ENCODE measurements at regions not wholly inside any gene's neighbourhood (a gene's known extent, or its start where the extent isn't known, plus 50 kb on each side); places are given as distances from the start of the nearest gene placed in this dataset.

DNA sequence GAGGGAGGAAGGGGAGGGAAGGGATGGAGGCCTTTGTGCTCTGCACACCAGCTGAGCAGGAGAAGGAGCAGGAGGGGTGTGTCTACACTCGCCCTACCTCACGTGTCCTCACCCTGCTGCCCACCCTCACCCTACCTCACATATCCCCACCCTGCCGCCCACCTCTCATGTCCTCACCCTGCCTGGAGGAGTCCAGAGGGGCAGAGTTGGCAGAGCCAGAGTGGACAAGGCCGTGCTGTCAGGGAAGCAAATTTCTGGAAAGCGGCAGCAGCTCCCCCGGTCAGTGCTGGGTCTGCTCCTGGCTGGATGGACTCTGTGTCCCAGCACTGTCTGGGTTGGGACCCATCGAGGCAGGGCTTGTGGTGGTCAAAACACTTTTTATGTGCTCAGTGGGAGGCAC, 799.6 kb downstream of the BRD1 start:
- DNase-seq, result no peak

DNA sequence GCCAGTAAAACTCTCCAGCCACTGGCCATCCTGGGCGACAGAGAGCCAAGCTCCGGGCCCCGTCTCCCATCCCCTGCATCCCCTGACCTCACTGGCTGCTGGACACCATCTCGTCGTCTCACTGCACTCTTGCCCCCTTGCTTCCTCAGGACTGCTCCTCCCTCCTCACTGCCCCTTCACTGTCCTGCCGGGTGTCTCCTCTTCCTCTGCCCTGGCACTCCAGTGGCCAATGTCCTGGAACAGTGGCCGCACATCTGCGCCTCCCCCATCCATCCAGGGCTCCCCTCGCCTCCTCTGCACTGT, 800.4 kb downstream of the BRD1 start:
- no peak for DNase-seq

DNA sequence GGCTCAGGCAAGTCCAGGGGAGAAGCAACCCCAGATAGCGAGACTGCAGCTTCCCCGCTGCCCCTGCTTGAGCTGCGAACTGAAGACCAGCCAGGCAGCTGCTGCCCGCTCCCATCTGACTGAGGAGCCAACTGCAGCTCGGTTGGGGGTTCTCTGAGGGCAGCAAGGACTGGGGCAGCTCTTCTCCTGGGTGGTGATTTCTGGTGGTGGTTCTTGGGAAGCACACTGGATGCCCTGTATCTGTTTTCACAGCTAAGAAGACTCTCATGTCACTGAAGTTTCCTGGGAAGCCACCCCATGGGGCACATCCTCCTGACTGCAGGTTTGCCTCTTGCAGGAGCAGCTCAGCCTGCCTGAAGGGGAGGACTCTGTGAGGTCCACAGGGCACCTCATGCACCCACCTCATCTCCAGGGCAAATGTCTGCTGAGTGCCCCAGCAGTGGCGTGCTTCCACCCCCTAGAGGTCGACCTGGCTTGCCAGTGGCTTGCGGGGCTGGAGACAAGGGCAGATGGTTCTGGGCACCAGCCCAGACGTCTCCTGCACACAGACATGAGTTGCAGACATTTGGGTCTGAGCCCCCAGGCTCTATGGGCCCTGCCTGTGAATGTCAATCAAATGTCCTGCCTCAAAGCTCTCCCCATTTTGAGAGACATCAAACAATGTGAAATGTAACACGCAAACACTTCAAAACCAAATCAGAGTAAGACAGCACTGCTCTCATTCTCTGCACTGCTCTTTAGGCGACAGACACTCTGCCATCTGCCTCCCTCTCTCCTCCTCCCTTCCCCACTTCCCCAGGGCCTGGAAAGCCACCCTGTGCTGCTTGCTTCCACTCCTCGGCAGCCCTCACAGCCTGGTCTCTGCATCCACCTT, 800.9 kb downstream of the BRD1 start:
- DNase-seq, result no peak

DNA sequence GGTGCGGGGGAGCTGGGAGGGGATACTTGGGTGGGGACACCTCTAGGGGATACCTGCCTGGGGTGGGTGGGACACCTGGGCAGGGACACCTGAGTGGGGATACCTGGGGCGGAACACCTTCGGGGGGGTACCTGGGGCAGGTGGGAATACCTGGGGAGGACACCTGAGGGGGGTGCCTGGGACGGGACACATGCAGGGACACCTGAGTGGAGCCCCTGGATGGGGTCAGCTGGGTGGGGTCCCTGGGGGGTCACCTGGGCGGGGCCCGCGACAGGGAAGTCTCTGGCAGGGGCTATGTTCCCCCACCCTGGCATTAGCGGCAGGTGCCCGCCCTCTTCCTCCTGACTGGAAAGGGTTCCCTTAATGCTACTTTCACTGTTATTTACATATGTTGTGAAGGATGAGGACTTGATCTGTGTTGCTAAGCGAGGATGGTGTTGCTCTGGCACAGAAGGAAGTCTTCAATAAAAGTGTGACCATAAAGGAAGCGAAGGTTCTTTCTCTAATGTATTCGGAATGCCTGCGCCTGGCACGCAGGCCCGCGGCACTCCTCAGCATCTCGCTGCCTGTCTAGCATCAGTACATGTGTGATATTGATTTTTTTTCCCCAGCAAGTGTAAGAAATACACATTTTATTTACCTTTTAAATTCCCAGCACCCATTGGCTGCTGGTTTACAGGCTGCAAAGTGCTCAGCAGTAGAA, 801.7 kb downstream of the BRD1 start:
- DNase-seq, result no peak

DNA sequence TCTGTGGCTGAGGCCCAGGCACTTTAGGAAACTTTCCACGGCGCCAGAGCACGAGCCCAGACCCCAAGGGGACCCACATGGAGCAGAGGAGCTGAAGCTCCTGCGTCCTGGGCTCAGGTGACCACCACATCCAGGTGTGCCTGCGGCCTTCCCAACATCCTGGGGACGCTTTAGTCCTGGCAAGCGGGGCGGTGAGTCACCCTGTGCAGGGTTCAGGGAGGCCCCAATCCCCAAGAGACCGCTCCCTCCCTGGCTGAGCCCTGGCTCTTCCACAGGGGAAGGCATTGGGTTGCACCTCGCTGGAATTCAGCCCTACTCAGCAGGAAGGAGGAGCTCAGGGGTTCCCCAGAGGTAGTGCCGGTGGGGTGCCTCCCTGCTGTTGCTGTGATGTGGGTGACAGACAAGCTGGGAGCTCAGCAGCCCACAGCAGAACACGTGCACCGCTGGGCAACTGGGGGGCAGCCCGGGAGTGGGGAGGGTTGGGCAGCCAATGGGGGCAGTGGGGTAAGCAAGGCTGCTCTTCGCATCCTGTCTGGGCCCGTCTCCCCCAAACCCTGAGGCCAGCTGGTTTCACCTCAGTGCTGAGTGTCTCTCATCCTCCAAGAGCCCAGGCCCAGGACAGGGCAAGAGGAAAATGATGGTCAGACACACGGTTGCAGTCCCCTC, 802.8 kb downstream of the BRD1 start:
- no peak for DNase-seq

DNA sequence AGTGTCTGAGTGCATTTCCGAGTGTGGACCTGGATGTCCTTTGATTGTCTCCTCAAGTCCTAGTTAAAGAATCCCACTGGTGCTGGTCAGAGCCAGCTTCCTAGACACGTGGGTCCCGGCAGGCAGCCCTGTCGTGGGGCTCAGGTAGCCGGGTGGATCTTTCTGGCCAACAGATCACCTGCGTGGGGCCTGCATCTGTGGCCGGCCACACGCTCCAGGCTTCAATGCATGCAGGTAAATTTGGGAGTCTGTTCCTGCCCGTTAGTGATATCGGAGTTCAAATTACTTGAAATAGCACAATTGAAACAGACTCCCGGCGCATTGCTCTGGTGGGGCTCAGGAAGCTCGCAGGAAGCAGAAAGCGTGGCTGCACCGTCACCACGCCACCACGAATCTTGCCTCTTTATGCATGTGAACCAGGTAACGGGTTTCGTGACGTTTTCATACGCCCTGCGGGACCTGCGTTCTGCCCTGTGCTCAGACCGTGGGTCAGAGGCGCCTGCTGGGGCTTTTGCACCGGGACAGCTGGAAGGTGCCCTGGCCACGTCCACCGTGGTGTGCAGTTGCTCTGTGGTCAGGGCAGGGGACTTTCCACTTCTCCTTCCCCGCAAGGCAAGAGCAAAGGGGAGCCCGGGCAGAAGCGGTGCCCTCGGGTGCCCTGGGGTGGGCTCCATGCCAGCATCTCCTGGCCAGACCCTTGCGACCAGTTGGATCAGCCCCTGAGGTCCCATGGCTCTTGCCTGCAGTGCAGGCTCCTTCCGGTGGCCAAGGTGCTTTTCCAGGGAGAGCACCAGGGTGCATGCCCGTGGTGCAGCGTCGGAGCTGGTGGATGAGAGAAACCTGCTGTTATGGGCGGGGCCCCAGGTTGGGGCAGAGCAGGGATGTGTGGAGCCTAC, 803.5 kb downstream of the BRD1 start:
- no peak for DNase-seq

DNA sequence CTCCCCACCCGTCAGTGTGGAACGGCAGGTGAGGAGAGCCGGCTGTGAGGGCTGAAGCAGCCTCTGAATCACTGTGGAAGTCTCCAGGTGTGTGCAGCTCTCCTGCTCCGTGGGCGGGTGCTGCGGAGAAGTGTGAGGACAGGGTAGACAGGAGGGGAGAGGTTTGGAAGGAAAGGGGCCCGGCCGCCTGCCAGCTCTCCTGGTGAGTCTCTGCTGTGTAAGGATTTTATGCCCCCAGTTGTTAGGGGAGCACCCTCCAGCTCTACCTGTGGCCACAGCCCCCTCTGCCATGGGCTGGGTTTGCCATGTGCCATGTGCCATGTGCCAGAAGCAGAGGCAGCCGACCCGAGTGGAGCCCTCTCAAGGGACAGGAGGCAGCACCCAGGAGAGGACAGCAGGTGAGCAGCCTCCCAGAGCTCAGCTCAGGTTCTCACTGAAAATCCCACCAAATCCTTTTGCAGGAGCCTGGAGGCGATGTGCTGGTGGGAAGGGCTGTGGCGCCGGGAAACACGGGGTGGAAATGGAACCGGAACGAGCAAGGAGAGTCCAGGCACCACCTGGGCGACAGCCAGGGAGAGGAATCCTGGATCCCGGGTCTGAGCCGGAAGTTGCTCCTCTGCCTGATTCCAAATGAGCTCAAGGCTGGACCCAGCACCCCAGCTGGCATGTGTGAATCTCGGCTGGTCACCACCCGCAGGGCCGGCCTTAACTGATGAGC, 804.4 kb downstream of the BRD1 start:
- no peak for DNase-seq

DNA sequence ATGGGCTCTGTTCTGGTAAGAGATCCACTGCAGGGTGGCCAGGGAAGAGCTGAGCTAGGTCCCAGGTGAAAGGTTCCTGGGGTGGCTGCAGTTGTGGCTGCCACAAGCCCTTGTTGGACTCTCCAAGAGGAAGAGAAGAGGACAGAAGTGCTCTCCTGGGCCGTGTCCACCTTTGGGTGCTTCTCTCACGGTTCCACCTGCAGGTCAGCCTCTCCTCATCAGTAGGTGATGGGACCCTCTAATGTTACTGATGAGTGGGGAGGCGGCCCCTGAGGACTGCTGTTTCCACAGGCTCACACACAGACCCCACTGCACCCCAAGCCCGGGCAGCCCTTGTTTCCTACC, 804.9 kb downstream of the BRD1 start:
- DNase-seq, result no peak

DNA sequence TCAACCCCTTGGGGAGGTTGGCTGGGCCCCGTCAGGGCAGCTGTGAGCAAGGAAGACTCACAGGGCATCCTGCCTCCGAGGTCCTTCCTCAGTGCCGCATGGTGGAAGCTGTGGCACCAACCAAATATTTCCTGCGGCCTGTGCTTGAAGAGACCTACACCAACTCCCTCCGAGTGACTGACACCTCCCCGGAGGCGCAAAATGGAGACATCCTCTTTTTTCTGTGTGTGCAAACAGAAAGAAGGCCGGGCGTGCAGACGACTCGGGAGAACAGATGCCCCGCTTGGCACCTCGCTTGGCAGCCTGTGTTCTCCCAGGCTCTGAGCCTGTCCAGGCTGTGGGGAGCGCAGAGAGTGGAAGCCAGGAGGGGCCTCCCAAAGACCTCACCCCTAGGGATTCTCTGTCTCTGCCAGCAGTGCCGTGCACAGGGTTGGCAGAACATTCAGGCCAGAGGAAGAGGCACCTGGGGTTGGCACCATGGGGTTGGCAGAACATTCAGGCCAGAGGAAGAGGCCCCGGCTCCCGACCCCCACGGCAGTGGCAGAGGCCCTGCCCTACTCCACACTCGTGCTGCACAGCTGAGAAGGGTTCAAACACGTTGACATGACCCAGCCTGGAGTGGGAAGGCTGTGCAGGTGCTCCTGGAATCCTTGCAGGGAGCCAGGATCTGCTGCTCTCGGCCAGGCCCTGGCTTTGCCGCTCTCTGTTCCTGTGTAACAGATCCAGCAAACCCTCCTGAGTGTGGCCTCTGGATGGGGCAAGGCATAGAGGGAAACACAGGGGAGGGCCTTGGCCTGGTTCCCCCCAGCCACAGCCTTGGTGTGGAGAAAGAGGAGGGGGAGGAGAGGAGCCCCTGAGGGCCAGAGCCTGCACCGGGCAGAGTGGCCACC, 805.5 kb downstream of the BRD1 start:
- no peak for DNase-seq

DNA sequence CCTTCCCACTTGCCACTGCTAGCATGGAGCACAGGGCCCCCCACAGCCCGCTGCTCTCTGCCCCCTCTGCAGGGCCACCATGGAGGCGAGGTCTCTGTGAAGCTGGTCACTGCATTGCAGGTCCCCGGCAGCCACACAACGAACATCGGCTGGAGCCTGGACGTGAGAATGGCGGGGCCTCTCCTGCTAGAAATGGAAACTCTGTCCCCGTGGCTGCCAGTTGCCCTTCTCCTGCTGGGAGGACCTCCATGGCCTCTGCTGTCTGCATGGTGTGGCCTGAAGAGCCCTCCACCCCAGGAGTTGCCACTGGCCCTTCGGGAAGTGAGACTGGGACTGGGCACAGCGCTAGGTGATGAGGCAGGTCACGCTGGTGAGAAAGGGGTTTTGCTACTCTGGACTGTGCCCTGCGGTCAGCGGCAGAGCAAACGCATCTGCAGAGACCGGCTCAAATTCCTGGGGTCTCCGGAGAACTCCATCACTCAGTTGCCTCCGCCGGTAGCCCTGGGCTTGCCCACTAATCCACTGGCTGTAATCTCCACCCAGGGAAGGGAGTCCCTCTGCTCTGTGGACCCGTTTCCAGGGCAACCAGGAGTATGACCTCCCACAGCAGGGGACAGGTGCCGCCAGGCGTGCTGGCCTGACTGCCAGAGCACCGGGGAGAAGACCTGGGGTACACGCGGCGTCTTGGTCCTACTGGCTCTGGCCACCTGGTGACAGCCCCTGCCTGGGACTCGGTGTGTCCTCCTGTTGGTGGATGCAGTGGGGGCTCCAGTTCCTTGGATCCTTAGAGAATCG, 806.3 kb downstream of the BRD1 start:
- no peak for DNase-seq

DNA sequence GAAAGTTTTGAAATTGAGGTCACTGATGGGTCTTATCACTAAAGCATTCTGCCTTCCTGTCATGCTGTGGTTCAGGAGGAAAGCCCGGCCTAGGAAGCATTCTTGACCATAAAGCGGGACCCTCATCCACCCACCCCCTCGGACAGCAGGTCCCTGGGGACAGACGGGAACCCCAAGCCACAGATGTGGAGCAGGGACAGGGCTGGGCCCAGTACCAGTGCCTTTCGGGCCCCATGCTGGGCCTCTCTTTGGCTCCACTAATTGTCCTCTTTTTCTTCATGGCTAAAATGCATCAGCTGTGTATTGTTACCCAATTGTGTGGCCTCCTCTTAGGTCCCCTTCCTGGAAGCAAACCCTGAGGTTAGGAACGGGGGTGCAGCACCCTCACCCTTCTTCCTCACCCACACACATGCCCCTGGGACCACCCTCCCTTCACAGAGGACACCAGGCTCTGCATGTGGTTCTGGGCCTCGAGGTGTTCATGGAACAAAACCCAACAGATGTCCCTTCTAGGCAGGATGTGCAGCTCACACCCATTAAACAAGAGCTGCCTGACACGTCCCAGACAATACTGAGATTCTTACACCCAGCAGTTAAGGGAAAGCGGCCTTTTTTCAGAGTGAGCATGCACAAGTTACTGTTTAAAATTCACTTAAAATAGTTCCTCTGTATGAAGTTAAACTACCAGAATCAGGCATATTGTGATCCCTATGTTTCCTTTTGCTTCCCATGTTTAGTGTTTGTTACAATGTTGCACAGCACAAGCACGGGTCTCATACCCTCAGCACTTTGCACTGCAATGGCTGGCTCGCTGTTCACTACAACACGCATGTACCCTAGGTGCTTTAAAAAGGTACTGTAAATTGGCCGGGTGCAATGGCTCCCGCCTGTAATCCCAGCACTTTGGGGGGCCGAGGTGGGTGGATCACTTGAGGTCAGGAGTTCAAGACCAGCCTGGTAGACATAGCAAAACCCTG, 807.6 kb downstream of the BRD1 start:
- no peak for DNase-seq

DNA sequence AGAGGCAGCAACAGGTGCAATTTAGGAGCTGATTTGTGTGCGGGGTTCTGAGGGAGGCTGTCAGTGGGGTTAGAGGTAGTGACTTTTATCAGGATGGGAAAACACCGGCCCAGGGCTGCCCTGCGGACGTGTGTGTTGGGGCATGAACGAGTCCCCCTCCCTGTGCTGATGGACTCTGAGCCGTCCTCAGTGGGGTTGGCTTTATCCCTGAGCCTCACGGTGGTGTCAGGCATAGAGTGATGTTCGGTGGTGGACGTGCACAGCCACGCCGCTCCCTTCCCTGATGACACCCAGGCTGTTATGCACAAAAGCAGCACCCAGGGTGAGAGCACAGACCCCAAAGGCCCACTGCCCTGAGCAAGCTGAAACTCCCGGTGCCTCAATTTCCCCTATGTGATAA, 809.1 kb downstream of the BRD1 start:
- no peak for DNase-seq

DNA sequence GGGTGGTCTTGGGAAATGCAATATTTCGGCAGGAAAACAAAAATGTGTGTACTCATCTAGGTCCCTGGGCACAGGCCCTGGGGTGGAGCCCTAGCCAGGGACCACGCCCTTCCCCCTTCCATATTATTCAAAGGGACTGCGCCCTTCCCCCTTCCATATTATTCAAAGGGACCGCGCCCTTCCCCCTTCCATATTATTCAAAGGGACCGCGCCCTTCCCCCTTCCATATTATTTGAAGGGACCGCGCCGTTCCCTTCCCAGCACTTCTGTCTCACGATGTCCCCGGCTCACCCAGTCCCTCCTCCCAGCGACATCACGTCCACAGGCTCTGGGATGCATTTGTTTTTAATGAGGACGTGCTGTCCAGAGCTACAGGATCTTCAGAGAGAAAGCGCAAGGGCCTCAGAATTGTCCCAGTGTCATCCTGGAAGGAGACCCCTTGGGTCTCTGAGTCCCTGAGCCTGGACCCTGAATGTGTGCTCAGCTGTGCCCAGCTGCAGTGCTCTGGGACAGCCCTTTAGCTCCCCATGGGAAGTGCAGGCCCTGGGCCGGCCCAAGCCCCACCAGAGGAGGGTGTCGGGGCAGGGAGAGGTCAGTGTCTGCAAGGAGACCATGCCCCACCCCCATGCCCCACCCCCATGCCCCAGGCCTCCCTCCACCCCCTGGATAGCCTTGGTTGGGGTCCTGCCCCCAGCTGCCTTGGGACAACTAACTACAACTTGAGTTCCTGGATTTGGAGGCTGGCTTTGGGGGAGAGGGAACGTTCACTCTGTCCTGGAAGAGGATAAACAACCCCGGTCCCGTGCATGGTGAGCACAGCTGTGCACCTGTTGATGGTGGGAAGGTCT, 810.0 kb downstream of the BRD1 start:
- DNase-seq, result no peak

DNA sequence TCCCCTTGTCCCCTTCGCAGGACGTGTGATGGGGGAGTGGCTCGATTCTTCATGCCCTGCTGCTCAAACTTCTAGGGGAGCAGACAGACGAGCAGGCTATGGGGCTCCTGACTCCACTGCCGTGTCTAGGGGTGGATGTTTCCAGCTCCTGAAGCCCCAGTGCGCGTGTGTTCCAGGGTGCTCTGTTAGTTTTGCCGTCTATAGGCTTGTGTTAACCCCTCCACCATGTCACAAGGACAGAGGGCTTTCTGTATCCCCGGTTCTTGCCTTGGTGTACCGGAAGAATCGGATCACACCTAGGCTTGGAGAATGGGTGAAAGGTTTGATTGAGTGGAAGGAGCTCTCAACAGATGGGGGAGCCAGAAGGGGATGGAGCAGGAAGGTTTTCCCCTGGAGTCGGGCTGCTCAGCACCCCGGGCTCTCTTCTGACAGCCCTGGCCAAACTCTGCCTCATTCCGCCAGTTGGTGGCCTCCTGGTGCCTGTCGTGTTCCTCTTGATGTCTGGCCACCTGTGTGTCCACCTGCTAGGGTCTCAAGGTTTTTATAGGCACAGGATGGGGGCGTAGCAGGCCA, 810.7 kb downstream of the BRD1 start:
- DNase-seq, result no peak

DNA sequence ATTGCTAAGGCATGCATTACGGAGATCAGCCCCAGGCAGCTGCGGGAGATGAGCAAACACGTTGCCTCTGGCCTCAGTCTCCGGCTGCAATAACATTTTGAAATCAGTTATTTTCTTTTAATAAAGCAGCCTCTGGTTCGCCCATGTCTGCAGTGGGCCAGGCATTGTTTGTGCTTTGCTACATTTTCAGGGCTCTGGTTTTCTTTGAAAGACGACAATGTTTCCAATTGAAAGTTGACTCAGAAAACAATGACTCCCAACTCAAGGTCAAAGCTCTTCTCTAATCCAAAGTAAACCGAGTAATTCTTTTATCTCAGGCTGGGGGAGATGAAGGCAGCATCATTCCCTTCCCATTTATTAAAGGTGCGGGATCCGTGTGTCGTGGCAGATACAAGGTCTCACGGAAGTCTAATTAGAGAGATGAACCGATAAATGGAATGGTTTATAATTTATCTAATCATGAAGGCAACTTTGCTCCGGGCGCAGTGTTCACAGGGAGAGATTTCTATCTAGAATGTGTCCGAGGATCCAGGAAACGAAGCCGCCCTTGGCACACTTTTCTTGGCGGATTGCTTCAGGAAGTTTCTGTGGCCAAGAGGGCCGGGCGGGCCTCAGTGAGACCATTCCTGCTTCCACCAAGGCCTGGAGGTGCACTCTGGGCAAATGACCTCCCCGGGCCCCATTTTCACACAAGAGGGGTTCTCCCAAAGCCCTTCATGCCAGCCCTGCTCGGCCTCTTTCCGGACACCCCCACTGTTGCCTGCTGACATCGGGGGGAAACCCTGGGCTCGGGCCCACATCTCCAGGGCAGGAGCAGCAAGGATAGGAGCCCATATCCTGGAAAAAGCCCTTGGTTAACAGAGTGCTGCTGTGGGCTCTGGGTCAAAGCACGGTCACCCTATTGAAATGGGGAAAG, 811.4 kb downstream of the BRD1 start:
- no peak for DNase-seq

DNA sequence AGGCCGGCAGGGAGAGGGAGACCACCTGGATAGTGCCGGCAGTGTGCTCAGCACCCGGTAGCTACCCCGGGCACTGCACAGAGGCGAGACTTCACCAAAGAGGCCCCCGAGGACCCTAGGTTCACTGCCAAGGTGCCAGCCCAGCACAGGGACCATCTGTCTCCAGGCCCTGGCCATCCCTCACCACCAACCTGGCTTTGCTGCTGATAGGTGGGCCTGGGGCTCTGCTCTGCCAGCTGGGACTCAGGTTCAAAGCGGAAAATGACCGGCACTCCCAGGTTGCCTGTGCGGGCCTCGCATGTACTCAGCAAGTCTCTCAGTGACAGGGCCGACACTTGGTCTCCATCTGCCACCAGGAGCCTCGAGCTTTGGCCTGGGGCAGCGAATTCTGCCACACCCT, 812.2 kb downstream of the BRD1 start:
- no peak for DNase-seq

All from amniotic stem cell (primary cell).